Subcutaneous abdominal adipose tissue (tissue), 5 donors: ENCODE measurements at regions not wholly inside any gene's neighbourhood (a gene's known extent, or its start where the extent isn't known, plus 50 kb on each side); places are given as distances from the start of the nearest gene placed in this dataset.

Experiments used
- H3K27ac ChIP-seq: one replicate; pipeline ENCODE4 v1.7.0; 2013; ENCODE audit warnings: low read depth, mild to moderate bottlenecking, inconsistent platforms, low read length, moderate library complexity
- H3K27me3 ChIP-seq, 5 donors: one replicate each; pipeline ENCODE4 v1.7.0; 2013; ENCODE audit warnings: low read length in 5 of 5, inconsistent platforms in 1 of 5; ENCODE audit not compliant: control insufficient read depth in 5 of 5, insufficient read depth in 4 of 5
- H3K36me3 ChIP-seq, 5 donors: one replicate each; pipeline ENCODE4 v1.7.0; 2013; ENCODE audit warnings: low read length in 5 of 5; ENCODE audit not compliant: control insufficient read depth in 5 of 5, insufficient read depth in 5 of 5
- H3K4me1 ChIP-seq, 5 donors: one replicate each; pipeline ENCODE4 v1.7.0; 2013; ENCODE audit warnings: low read length in 5 of 5, mild to moderate bottlenecking in 3 of 5, moderate library complexity in 1 of 5; ENCODE audit not compliant: control insufficient read depth in 5 of 5, insufficient read depth in 5 of 5
- H3K4me3 ChIP-seq, 5 donors: one replicate each; pipeline ENCODE4 v1.7.0; 2013; ENCODE audit warnings: low read length in 5 of 5, low read depth in 1 of 5
- H3K9ac ChIP-seq, 5 donors: one replicate each; pipeline ENCODE4 v1.7.0; 2013; ENCODE audit warnings: low read length in 5 of 5, mild to moderate bottlenecking in 4 of 5, moderate library complexity in 3 of 5
- H3K9me3 ChIP-seq, 5 donors: one replicate each; pipeline ENCODE4 v1.7.0; 2013; ENCODE audit warnings: low read length in 5 of 5; ENCODE audit not compliant: control insufficient read depth in 5 of 5
- donor health status: healthy.
- donor health status: healthy.
- donor health status: healthy.
- donor health status: healthy.
- donor health status: healthy.

GRCh38 chr2:3971652-3972192 is 268.3 kb downstream of the DCDC2C start:
- peaks cover 0 to 15% (median 0%) of the 10 kb centered on the region in 5 donors for H3K27me3 ChIP-seq
- H3K27ac ChIP-seq = no peak overlapping the region
- no peak overlapping the region for H3K4me3 ChIP-seq
- H3K36me3 ChIP-seq = no peaks in the 10 kb centered on the region
- H3K9me3 ChIP-seq = peaks cover 0 to 3% (median 0%) of the 10 kb centered on the region in 5 donors
- H3K4me1 ChIP-seq = no peaks in the 10 kb centered on the region
- no peak overlapping the region for H3K9ac ChIP-seq

GRCh38 chr2:3972377-3972776 is 269.0 kb downstream of the DCDC2C start:
- peaks cover 0 to 3% (median 0%) of the 10 kb centered on the region in 5 donors for H3K9me3 ChIP-seq

GRCh38 chr2:3974765-3975164 is 271.4 kb downstream of the DCDC2C start:
- no peak overlapping the region for H3K27ac ChIP-seq
- H3K9ac ChIP-seq = no peak overlapping the region
- H3K9me3 ChIP-seq = peaks cover 3 to 13% (median 5%) of the 10 kb centered on the region in 5 donors
- H3K36me3 ChIP-seq = no peaks in the 10 kb centered on the region
- no peak overlapping the region for H3K4me3 ChIP-seq
- peaks cover 0 to 13% (median 0%) of the 10 kb centered on the region in 5 donors for H3K27me3 ChIP-seq
- no peaks in the 10 kb centered on the region for H3K4me1 ChIP-seq

More at GRCh38 chr2:3972377-3972776, 269.0 kb downstream of the DCDC2C start:
- no peaks in the 10 kb centered on the region for H3K4me1 ChIP-seq
- no peak overlapping the region for H3K27ac ChIP-seq
- peaks cover 0 to 15% (median 0%) of the 10 kb centered on the region in 5 donors for H3K27me3 ChIP-seq
- H3K36me3 ChIP-seq = no peaks in the 10 kb centered on the region
- no peak overlapping the region for H3K9ac ChIP-seq
- H3K4me3 ChIP-seq = no peak overlapping the region

- Histone ChIP-seq H3K9me3 (peaks cover 3 to 18% (median 5%) of the 10 kb centered on the region in 5 donors), H3K36me3 (no peaks in the 10 kb centered on the region), H3K4me3 (no peak overlapping the region), H3K27ac (no peak overlapping the region), H3K4me1 (no peaks in the 10 kb centered on the region), H3K27me3 (no peaks in the 10 kb centered on the region), H3K9ac (no peak overlapping the region)
Observed at GRCh38 chr2:3981446-3981987, 278.1 kb downstream of the DCDC2C start.

- H3K36me3 ChIP-seq = no peaks in the 10 kb centered on the region
- peaks cover 3 to 18% (median 5%) of the 10 kb centered on the region in 5 donors for H3K9me3 ChIP-seq
- H3K9ac ChIP-seq = no peak overlapping the region
- no peak overlapping the region for H3K4me3 ChIP-seq
- H3K4me1 ChIP-seq = no peaks in the 10 kb centered on the region
- H3K27me3 ChIP-seq = no peaks in the 10 kb centered on the region
- no peak overlapping the region for H3K27ac ChIP-seq
Observed at GRCh38 chr2:3982160-3982559, 278.8 kb downstream of the DCDC2C start.

- H3K27ac ChIP-seq = no peak overlapping the region
- peaks cover 0 to 7% (median 0%) of the 10 kb centered on the region in 5 donors for H3K9me3 ChIP-seq
- H3K9ac ChIP-seq = no peak overlapping the region
- H3K4me1 ChIP-seq = no peaks in the 10 kb centered on the region
- H3K27me3 ChIP-seq = no peaks in the 10 kb centered on the region
- no peaks in the 10 kb centered on the region for H3K36me3 ChIP-seq
- H3K4me3 ChIP-seq = no peak overlapping the region
Observed at GRCh38 chr2:3986063-3986462, 282.7 kb downstream of the DCDC2C start.

- Histone ChIP-seq H3K4me3 (no peak overlapping the region), H3K9me3 (peaks cover 0 to 7% (median 2%) of the 10 kb centered on the region in 5 donors), H3K27ac (no peak overlapping the region), H3K27me3 (no peaks in the 10 kb centered on the region), H3K9ac (no peak overlapping the region), H3K36me3 (no peaks in the 10 kb centered on the region), H3K4me1 (no peaks in the 10 kb centered on the region)
Observed at GRCh38 chr2:3986530-3987258, 283.3 kb downstream of the DCDC2C start.

- Histone ChIP-seq H3K4me3 (no peak overlapping the region), H3K4me1 (no peaks in the 10 kb centered on the region), H3K36me3 (no peaks in the 10 kb centered on the region), H3K27ac (no peak overlapping the region), H3K9me3 (peaks cover 0 to 2% (median 0%) of the 10 kb centered on the region in 5 donors), H3K27me3 (no peaks in the 10 kb centered on the region), H3K9ac (no peak overlapping the region)
Observed at GRCh38 chr2:4002841-4003403, 299.5 kb downstream of the DCDC2C start.

- peaks cover 0 to 9% (median 2%) of the 10 kb centered on the region in 5 donors for H3K9me3 ChIP-seq
- H3K4me3 ChIP-seq = no peak overlapping the region
- no peak overlapping the region for H3K27ac ChIP-seq
- no peaks in the 10 kb centered on the region for H3K36me3 ChIP-seq
- H3K9ac ChIP-seq = no peak overlapping the region
- no peaks in the 10 kb centered on the region for H3K27me3 ChIP-seq
- no peaks in the 10 kb centered on the region for H3K4me1 ChIP-seq
Observed at GRCh38 chr2:4012197-4012596, 308.8 kb downstream of the DCDC2C start.

- peaks cover 0 to 12% (median 5%) of the 10 kb centered on the region in 5 donors for H3K9me3 ChIP-seq
- H3K27me3 ChIP-seq = no peaks in the 10 kb centered on the region
- no peak overlapping the region for H3K9ac ChIP-seq
- H3K27ac ChIP-seq = no peak overlapping the region
- no peaks in the 10 kb centered on the region for H3K4me1 ChIP-seq
- H3K36me3 ChIP-seq = no peaks in the 10 kb centered on the region
- H3K4me3 ChIP-seq = no peak overlapping the region
Observed at GRCh38 chr2:4018535-4018934, 315.2 kb downstream of the DCDC2C start.
